ENCODE measurements at regions not wholly inside any gene's neighbourhood (a gene's known extent, or its start where the extent isn't known, plus 50 kb on each side); places are given as distances from the start of the nearest gene placed in this dataset.

DNA sequence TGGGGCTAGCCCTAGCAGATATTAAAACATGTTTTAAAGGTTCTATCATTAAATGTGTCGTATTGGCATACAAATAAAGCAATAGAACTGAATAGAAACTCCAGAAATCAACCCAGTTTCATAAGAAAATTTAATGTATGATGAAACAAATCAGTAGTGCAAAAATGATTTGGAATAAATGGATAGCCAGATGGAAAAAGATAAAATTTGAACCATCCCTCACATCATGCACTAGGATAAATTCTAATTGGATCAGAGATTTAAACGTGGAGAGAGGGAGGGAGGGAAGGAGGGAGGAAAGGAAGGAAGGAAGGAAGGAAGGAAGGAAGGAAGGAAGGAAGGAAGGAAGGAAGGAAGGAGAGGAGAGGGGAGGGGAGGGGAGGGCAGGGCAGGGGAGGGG lies 235.3 kb downstream of the SEC61B start:
- Mint-ChIP-seq H3K27ac (no peak overlapping the region), H3K9me3 (no peaks in the 10 kb centered on the region), H3K4me3 (no peak overlapping the region), H3K36me3 (no peaks in the 10 kb centered on the region), H3K4me1 (no peaks in the 10 kb centered on the region), H3K27me3 (peaks cover 18 to 20% of the 10 kb centered on the region in 2 donors)
- WGBS (ENCODE audit: insufficient coverage): no CpG with 5 or more reads among the region's 2 CpGs
- H3K36me3 ChIP-seq (ENCODE audit: control insufficient read depth in 2 of 2, extremely low read depth in 1 of 2, insufficient read depth in 1 of 2, low read length in 1 of 2): no peaks in the 10 kb centered on the region
- no peak overlapping the region for H3K4me3 ChIP-seq (ENCODE audit: control insufficient read depth in 1 of 2, extremely low read depth in 1 of 2, low read length in 1 of 2)
- POLR2A ChIA-PET: no interaction called here
- no peaks in the 10 kb centered on the region for H3K9me3 ChIP-seq
- CTCF ChIA-PET: no interaction called here
- no peak overlapping the region for H3K27ac ChIP-seq (ENCODE audit: low read length)
- H3K4me1 ChIP-seq (ENCODE audit: control insufficient read depth in 1 of 2, extremely low read depth in 1 of 2, insufficient read depth in 2 of 2, low read length in 2 of 2): no peaks in the 10 kb centered on the region
- DNase-seq (no peak), ATAC-seq (replicated peaks in 1 of 4) (no peak)
- H3K27me3 ChIP-seq (replicated peaks in 1 of 2; ENCODE audit: control insufficient read depth in 2 of 2, extremely low read depth in 1 of 2, insufficient read depth in 2 of 2, low read length in 1 of 2): no peaks in the 10 kb centered on the region

DNA sequence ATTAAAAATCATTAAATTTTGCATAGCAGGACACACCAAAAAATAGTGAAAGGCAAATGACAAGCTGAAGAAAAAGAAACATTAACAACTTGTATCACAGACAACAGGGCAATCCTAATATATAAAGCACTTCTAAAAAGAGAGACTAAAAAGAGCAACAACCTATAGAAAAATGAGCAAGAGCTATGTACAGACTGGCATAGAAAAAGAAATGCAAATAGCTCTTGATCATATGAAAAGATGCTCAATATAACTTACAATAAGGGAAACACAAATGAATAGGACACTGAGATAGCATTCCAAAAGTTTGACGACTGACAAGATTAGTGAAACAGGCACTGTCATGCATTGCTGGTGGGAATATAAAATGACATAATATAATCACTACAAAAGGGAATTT lies 235.9 kb downstream of the SEC61B start:
- Histone ChIP-seq H3K27ac (ENCODE audit: low read length) (no peak overlapping the region), H3K36me3 (ENCODE audit: control insufficient read depth in 2 of 2, extremely low read depth in 1 of 2, insufficient read depth in 1 of 2, low read length in 1 of 2) (no peaks in the 10 kb centered on the region), H3K9me3 (no peaks in the 10 kb centered on the region), H3K27me3 (replicated peaks in 1 of 2; ENCODE audit: control insufficient read depth in 2 of 2, extremely low read depth in 1 of 2, insufficient read depth in 2 of 2, low read length in 1 of 2) (no peaks in the 10 kb centered on the region), H3K4me1 (ENCODE audit: control insufficient read depth in 1 of 2, extremely low read depth in 1 of 2, insufficient read depth in 2 of 2, low read length in 2 of 2) (no peaks in the 10 kb centered on the region), H3K4me3 (ENCODE audit: control insufficient read depth in 1 of 2, extremely low read depth in 1 of 2, low read length in 1 of 2) (no peak overlapping the region)
- Mint-ChIP-seq H3K9me3 (no peaks in the 10 kb centered on the region), H3K27ac (no peak overlapping the region), H3K4me3 (no peak overlapping the region), H3K36me3 (no peaks in the 10 kb centered on the region), H3K27me3 (peaks cover 16 to 17% of the 10 kb centered on the region in 2 donors), H3K4me1 (no peaks in the 10 kb centered on the region)
- ATAC-seq (replicated peaks in 1 of 4): no peak
- WGBS (ENCODE audit: insufficient coverage): no CpG with 5 or more reads among the region's 1 CpG
- CTCF ChIA-PET: no interaction called here
- POLR2A ChIA-PET: no interaction called here
- no peak for DNase-seq

- Histone ChIP-seq H3K9me3 (no peaks in the 10 kb centered on the region), H3K4me1 (ENCODE audit: control insufficient read depth in 1 of 2, extremely low read depth in 1 of 2, insufficient read depth in 2 of 2, low read length in 2 of 2) (no peaks in the 10 kb centered on the region), H3K36me3 (ENCODE audit: control insufficient read depth in 2 of 2, extremely low read depth in 1 of 2, insufficient read depth in 1 of 2, low read length in 1 of 2) (no peaks in the 10 kb centered on the region), H3K27ac (ENCODE audit: low read length) (no peak overlapping the region), H3K4me3 (ENCODE audit: control insufficient read depth in 1 of 2, extremely low read depth in 1 of 2, low read length in 1 of 2) (no peak overlapping the region), H3K27me3 (replicated peaks in 1 of 2; ENCODE audit: control insufficient read depth in 2 of 2, extremely low read depth in 1 of 2, insufficient read depth in 2 of 2, low read length in 1 of 2) (no peaks in the 10 kb centered on the region)
- ATAC-seq (replicated peaks in 1 of 4) (no peak), DNase-seq (no peak)
- H3K9me3 Mint-ChIP-seq: no peaks in the 10 kb centered on the region
- ChIA-PET CTCF (no interaction called here), POLR2A (no interaction called here)
- no peaks in the 10 kb centered on the region for H3K4me1 Mint-ChIP-seq
- no peak overlapping the region for H3K27ac Mint-ChIP-seq
- H3K4me3 Mint-ChIP-seq: no peak overlapping the region
- H3K27me3 Mint-ChIP-seq: peaks cover 13% of the 10 kb centered on the region in 2 donors
- WGBS (ENCODE audit: insufficient coverage): 89% methylated on average over 4 of the region's 9 CpGs
- no peaks in the 10 kb centered on the region for H3K36me3 Mint-ChIP-seq
Observed at GRCh38 chr9:99459919-99460318, 237.8 kb downstream of the SEC61B start.

DNA sequence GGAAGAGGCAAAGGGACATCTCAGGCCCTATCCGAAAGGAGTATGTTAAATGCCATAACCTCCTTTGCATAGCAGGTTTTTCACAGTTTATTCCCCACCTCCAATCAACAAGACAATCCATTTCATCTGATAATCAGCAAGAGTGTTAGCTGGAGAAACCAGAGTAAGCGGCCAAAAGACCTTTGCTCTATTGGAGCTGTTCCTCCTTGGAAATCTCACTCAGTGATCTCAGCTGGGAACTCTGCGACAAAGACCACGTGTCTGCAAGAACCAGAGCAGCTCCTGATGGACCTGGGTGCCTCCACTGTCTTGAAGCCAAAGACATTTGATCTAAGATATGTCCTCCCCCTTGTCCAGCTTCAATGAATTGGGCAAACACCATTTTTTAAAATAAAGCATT lies 241.0 kb downstream of the SEC61B start:
- no peaks in the 10 kb centered on the region for H3K9me3 Mint-ChIP-seq
- H3K36me3 ChIP-seq (ENCODE audit: control insufficient read depth in 2 of 2, extremely low read depth in 1 of 2, insufficient read depth in 1 of 2, low read length in 1 of 2): no peaks in the 10 kb centered on the region
- no peak overlapping the region for H3K4me3 Mint-ChIP-seq
- no peak overlapping the region for H3K27ac ChIP-seq (ENCODE audit: low read length)
- ChIA-PET CTCF (no interaction called here), POLR2A (no interaction called here)
- H3K27ac Mint-ChIP-seq: no peak overlapping the region
- peaks cover 0 to 6% of the 10 kb centered on the region in 2 donors for H3K27me3 Mint-ChIP-seq
- DNase-seq (no peak), ATAC-seq (replicated peaks in 1 of 4) (no peak)
- WGBS (ENCODE audit: insufficient coverage): 81% methylated on average over 3 of the region's 4 CpGs
- H3K4me1 Mint-ChIP-seq: no peaks in the 10 kb centered on the region
- H3K9me3 ChIP-seq: no peaks in the 10 kb centered on the region
- H3K4me1 ChIP-seq (ENCODE audit: control insufficient read depth in 1 of 2, extremely low read depth in 1 of 2, insufficient read depth in 2 of 2, low read length in 2 of 2): no peaks in the 10 kb centered on the region
- no peaks in the 10 kb centered on the region for H3K27me3 ChIP-seq (replicated peaks in 1 of 2; ENCODE audit: control insufficient read depth in 2 of 2, extremely low read depth in 1 of 2, insufficient read depth in 2 of 2, low read length in 1 of 2)
- H3K4me3 ChIP-seq (ENCODE audit: control insufficient read depth in 1 of 2, extremely low read depth in 1 of 2, low read length in 1 of 2): no peak overlapping the region
- H3K36me3 Mint-ChIP-seq: no peaks in the 10 kb centered on the region

DNA sequence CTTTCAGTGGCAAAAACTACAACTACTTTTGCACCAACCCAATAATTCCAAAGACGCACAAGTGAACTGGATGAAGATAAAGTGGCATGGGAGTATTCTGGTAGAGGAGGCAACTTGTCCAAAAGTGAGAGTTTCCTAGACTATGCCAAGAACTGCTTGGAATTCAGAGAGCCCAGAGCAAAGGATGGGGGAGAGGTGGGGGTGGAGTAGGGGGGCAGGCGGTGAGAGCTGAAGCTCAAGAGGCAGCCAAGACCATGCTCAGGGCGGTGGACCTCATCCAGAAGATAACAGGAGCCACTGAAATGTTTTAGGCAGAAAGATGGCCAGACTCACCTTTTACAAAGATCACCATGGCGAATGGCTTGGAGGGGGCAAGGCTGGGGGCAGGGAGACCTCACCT lies 242.5 kb downstream of the SEC61B start:
- Histone ChIP-seq H3K36me3 (ENCODE audit: control insufficient read depth in 2 of 2, extremely low read depth in 1 of 2, insufficient read depth in 1 of 2, low read length in 1 of 2) (no peaks in the 10 kb centered on the region), H3K9me3 (no peaks in the 10 kb centered on the region), H3K27me3 (replicated peaks in 1 of 2; ENCODE audit: control insufficient read depth in 2 of 2, extremely low read depth in 1 of 2, insufficient read depth in 2 of 2, low read length in 1 of 2) (no peaks in the 10 kb centered on the region), H3K27ac (ENCODE audit: low read length) (no peak overlapping the region), H3K4me1 (ENCODE audit: control insufficient read depth in 1 of 2, extremely low read depth in 1 of 2, insufficient read depth in 2 of 2, low read length in 2 of 2) (no peaks in the 10 kb centered on the region), H3K4me3 (ENCODE audit: control insufficient read depth in 1 of 2, extremely low read depth in 1 of 2, low read length in 1 of 2) (no peak overlapping the region)
- DNase-seq (no peak), ATAC-seq (replicated peaks in 1 of 4) (no peak)
- peaks cover 4 to 9% of the 10 kb centered on the region in 2 donors for H3K27me3 Mint-ChIP-seq
- no peak overlapping the region for H3K4me3 Mint-ChIP-seq
- ChIA-PET CTCF (no interaction called here), POLR2A (no interaction called here)
- H3K9me3 Mint-ChIP-seq: no peaks in the 10 kb centered on the region
- H3K27ac Mint-ChIP-seq: no peak overlapping the region
- WGBS (ENCODE audit: insufficient coverage): no CpG with 5 or more reads among the region's 4 CpGs
- no peaks in the 10 kb centered on the region for H3K36me3 Mint-ChIP-seq
- H3K4me1 Mint-ChIP-seq: no peaks in the 10 kb centered on the region

DNA sequence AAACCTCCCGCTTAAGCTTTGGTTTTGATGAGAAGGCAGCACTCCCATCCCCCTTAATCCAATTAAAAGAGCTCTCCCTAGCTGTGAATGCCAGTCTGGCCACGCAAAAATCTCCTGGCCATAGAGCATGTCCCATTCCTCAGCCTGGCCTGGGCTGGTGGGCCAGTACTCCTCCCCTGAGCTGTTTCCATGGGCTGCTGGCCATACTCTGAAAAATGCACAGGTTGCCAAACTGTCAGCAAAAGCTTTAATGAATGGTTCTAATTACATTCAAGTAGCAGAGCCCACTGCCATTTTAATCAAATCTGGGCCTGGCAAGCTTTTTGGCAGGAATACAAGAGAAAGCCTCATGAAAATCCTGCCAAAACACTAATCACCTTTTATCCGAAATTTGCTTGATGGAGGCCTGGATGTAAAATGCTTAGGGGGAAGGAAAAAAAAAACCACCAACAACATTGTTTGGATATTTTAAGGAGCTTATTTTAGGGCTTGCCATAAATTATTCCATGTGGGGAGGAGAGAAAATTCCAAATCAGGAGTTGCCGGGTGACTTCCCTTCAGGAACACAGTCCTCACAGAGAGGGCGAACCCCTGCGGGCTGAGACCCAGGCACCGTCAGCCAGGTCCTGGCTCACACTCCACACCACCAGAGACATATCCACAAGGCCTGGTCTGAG lies 243.3 kb downstream of the SEC61B start:
- Histone ChIP-seq H3K4me1 (ENCODE audit: control insufficient read depth in 1 of 2, extremely low read depth in 1 of 2, insufficient read depth in 2 of 2, low read length in 2 of 2) (no peaks in the 10 kb centered on the region), H3K36me3 (ENCODE audit: control insufficient read depth in 2 of 2, extremely low read depth in 1 of 2, insufficient read depth in 1 of 2, low read length in 1 of 2) (no peaks in the 10 kb centered on the region), H3K9me3 (no peaks in the 10 kb centered on the region), H3K27me3 (replicated peaks in 1 of 2; ENCODE audit: control insufficient read depth in 2 of 2, extremely low read depth in 1 of 2, insufficient read depth in 2 of 2, low read length in 1 of 2) (no peaks in the 10 kb centered on the region), H3K4me3 (ENCODE audit: control insufficient read depth in 1 of 2, extremely low read depth in 1 of 2, low read length in 1 of 2) (no peak overlapping the region), H3K27ac (ENCODE audit: low read length) (no peak overlapping the region)
- WGBS (ENCODE audit: insufficient coverage): 91% methylated on average over 5 of the region's 7 CpGs
- no peaks in the 10 kb centered on the region for H3K9me3 Mint-ChIP-seq
- no peaks in the 10 kb centered on the region for H3K4me1 Mint-ChIP-seq
- POLR2A ChIA-PET: no interaction called here
- CTCF ChIA-PET: interaction anchor here in 1 of 2 donors (0.6 kb wide), 1 partner anchor 970 kb away, joined by 3 read pairs; no protein-coding TSS in a partner anchor
- no peak overlapping the region for H3K27ac Mint-ChIP-seq
- H3K27me3 Mint-ChIP-seq: peaks cover 4 to 9% of the 10 kb centered on the region in 2 donors
- ATAC-seq (replicated peaks in 1 of 4) (no peak), DNase-seq (no peak)
- H3K36me3 Mint-ChIP-seq: no peaks in the 10 kb centered on the region
- H3K4me3 Mint-ChIP-seq: no peak overlapping the region

DNA sequence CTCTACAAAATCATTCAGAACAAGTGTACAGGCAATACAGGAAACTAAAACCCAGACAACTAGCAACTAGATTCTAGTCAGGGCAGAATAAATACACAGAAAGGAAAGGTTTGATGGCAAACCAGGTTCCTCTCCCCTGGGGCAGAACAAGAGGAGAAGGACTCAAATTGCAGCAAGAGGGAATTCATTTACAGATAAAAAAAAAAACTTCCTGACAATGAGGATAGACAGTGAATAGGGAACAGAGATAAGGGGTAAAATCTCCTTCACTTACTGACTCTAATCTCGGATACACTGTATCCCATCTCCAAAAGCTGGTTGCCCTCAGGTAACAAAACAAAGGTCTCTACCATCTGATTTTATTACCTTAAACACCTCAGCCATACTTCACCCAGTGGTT lies 244.0 kb downstream of the SEC61B start:
- Mint-ChIP-seq H3K9me3 (no peaks in the 10 kb centered on the region), H3K4me3 (no peak overlapping the region), H3K27me3 (peaks cover 4 to 9% of the 10 kb centered on the region in 2 donors), H3K4me1 (no peaks in the 10 kb centered on the region), H3K27ac (no peak overlapping the region), H3K36me3 (no peaks in the 10 kb centered on the region)
- no peak for DNase-seq
- POLR2A ChIA-PET: no interaction called here
- H3K36me3 ChIP-seq (ENCODE audit: control insufficient read depth in 2 of 2, extremely low read depth in 1 of 2, insufficient read depth in 1 of 2, low read length in 1 of 2): no peaks in the 10 kb centered on the region
- ATAC-seq (replicated peaks in 1 of 4): no peak
- H3K4me3 ChIP-seq (ENCODE audit: control insufficient read depth in 1 of 2, extremely low read depth in 1 of 2, low read length in 1 of 2): no peak overlapping the region
- no peaks in the 10 kb centered on the region for H3K9me3 ChIP-seq
- CTCF ChIA-PET: interaction anchor here in 1 of 2 donors (0.6 kb wide), 1 partner anchor 970 kb away, joined by 3 read pairs; no protein-coding TSS in a partner anchor
- H3K27ac ChIP-seq (ENCODE audit: low read length): no peak overlapping the region
- no CpG with 5 or more reads among the region's 1 CpG for WGBS (ENCODE audit: insufficient coverage)
- H3K27me3 ChIP-seq (replicated peaks in 1 of 2; ENCODE audit: control insufficient read depth in 2 of 2, extremely low read depth in 1 of 2, insufficient read depth in 2 of 2, low read length in 1 of 2): no peaks in the 10 kb centered on the region
- H3K4me1 ChIP-seq (ENCODE audit: control insufficient read depth in 1 of 2, extremely low read depth in 1 of 2, insufficient read depth in 2 of 2, low read length in 2 of 2): no peaks in the 10 kb centered on the region
